IPS-15b (cell line): ENCODE measurements at regions not wholly inside any gene's neighbourhood (a gene's known extent, or its start where the extent isn't known, plus 50 kb on each side); places are given as distances from the start of the nearest gene placed in this dataset.

Source experiments
- H3K27me3 ChIP-seq: one replicate; pipeline ENCODE4 v1.6.1; 2013; ENCODE audit warnings: low read length; ENCODE audit not compliant: control insufficient read depth, insufficient read depth
- H3K36me3 ChIP-seq: one replicate; pipeline ENCODE4 v1.6.1; 2013; ENCODE audit warnings: low read length; ENCODE audit not compliant: control insufficient read depth, insufficient read depth
- H3K4me1 ChIP-seq: one replicate; pipeline ENCODE4 v1.6.1; 2013; ENCODE audit warnings: mild to moderate bottlenecking, low read length; ENCODE audit not compliant: control insufficient read depth, insufficient read depth
- H3K4me3 ChIP-seq: one replicate; pipeline ENCODE4 v1.5.1; 2013; ENCODE audit warnings: low read depth, low read length
- H3K9ac ChIP-seq: one replicate; pipeline ENCODE4 v1.6.1; 2013; ENCODE audit warnings: low read depth, mild to moderate bottlenecking, low read length
- H3K9me3 ChIP-seq: one replicate; pipeline ENCODE4 v1.6.1; 2013; ENCODE audit warnings: mild to moderate bottlenecking, low read length; ENCODE audit not compliant: control insufficient read depth, insufficient read depth

DNA sequence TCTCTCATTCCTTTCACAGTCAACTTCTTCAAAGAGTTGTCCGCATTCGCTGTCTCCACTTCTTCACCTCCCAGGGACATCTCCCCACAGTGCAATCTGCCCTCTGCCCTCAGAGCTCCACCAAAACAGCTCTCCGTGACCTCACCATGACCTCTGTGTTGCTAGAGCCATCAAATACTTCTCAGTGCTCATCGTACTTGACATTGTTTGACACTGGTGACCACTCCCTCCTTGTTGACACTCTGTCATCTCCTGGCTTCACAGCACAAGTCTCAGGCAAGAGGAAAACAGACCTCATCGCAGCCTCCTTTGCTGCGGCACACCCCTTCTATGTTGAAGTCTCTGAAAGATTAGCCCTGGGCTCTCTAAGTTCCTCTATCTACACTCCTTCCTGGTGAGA, 90.5 kb upstream of the CCDC160 start:
- no peaks in the 10 kb centered on the region for H3K36me3 ChIP-seq
- no peaks in the 10 kb centered on the region for H3K9me3 ChIP-seq
- no peaks in the 10 kb centered on the region for H3K27me3 ChIP-seq
- H3K9ac ChIP-seq = no peak overlapping the region
- no peaks in the 10 kb centered on the region for H3K4me1 ChIP-seq
- no peak overlapping the region for H3K4me3 ChIP-seq

DNA sequence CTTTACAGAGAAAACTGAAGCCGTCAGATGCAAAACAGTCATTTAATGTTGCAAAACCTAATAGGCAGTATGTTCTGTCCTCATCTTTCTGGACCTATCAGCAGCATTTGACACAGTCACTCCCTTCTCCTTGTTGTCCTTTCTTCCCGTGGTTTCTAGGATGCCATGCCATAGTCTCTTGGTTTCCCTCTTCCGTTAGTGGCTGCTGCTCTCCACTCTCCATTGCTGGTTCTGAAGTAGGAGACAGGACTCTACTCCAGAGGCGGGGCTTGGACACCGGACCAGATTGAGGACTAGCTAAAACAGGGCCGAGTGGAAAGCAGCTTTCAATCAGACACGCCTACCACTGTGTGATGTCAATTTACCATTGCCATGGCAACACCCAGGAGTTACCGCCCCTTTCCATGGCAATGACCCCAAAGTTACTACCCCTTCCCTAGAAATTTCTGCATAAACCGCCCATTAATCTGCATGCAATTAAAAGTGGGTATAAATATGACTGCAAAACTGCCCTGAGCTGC, 88.8 kb upstream of the CCDC160 start:
- H3K4me3 ChIP-seq = no peak overlapping the region
- no peaks in the 10 kb centered on the region for H3K27me3 ChIP-seq
- no peak overlapping the region for H3K9ac ChIP-seq
- H3K4me1 ChIP-seq = no peaks in the 10 kb centered on the region
- H3K36me3 ChIP-seq = no peaks in the 10 kb centered on the region
- H3K9me3 ChIP-seq = no peaks in the 10 kb centered on the region

DNA sequence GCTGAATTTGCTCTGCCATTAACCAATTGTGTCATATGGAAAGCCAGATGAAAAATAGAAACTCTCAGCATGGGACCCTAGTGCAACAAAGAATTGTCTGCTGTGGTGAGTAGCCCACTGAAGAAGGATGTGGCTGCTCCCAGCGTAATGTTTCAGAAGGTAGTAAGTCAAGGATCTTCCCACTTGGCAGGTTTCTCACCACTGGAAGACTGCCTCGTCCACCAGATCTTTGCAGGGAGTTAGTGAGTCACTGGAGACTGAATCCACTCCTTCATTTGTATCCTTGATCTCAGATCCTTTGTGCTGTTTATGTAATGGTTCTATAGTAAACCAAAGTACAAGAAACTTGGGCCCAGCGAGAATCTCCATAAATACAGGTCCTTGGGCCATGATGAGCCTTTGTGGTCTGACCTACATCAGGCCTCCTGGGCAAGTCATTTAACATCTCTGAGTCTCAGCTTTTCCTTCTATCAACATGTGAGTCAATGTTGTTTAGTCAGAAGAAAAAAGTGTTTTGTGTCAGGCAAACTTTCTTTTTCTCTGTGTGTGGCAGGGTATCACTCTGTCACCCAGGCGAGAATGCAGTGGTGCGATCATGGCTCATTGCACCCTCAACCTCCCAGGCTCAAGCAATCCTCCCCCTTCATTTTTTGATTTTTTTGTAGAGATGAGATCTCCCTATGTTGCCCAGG, 78.0 kb upstream of the CCDC160 start:
- H3K4me3 ChIP-seq = no peak overlapping the region
- H3K9me3 ChIP-seq = no peaks in the 10 kb centered on the region
- no peaks in the 10 kb centered on the region for H3K36me3 ChIP-seq
- no peaks in the 10 kb centered on the region for H3K4me1 ChIP-seq
- H3K9ac ChIP-seq = no peak overlapping the region
- no peaks in the 10 kb centered on the region for H3K27me3 ChIP-seq

DNA sequence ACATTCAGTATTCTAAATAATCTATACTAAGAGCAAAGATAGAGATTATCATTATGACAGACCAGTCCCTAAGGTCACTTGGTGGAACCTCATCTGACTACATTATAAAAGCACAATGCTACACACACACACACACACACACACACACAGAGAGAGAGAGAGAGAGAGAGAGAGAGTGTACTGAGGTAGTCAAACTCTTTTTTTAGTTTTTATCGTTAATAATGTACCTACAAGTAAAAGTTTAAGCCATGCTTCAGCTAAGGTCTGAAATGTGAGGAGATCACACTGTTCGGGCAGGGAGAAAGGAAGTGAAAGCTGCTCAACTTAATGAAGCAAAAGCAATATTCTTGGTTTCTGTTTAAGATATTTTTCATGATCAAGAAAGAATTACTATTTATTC, 75.8 kb upstream of the CCDC160 start:
- Histone ChIP-seq H3K4me3 (no peak overlapping the region), H3K9ac (no peak overlapping the region), H3K4me1 (no peaks in the 10 kb centered on the region), H3K27me3 (no peaks in the 10 kb centered on the region), H3K36me3 (no peaks in the 10 kb centered on the region), H3K9me3 (no peaks in the 10 kb centered on the region)

DNA sequence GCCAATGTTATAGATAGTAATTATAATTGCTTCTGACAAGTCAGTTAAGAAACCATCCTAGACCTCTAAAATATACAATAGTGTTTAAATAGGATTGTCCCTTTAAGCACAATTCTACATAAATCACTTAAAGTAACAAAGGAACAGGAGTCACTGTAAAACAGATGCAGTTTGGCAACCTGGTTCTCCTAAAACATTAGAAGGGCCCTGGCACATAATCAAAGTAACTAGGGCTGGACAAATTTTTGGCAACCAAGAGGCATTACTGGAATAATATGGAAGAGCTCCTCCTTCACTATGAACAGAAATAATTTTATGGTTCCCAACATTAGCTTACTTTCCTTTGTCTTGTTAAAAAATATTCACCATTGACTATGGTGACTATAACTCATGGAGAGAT, 75.0 kb upstream of the CCDC160 start:
- Histone ChIP-seq H3K36me3 (no peaks in the 10 kb centered on the region), H3K27me3 (no peaks in the 10 kb centered on the region), H3K9ac (no peak overlapping the region), H3K4me1 (no peaks in the 10 kb centered on the region), H3K4me3 (no peak overlapping the region), H3K9me3 (no peaks in the 10 kb centered on the region)

DNA sequence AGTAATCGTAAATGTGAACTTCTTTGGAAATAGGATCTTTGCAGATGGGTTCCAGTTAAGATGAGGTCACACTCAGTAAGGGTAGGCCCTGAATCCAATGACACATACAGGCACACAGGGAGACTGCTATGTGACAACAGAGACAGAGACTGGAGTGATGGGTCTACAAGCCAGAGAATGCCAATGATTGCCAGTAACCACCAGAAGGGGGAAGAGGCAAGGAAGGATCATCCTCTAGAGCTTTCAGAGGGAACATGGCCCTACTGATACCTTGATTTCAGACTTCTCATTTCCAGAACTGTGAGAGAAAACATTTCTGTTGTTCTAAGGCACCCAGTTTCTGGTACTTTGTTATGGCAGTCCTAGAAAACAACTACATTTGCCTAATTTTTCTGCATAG, 73.1 kb upstream of the CCDC160 start:
- Histone ChIP-seq H3K4me1 (no peaks in the 10 kb centered on the region), H3K9ac (no peak overlapping the region), H3K27me3 (no peaks in the 10 kb centered on the region), H3K4me3 (no peak overlapping the region), H3K9me3 (no peaks in the 10 kb centered on the region), H3K36me3 (no peaks in the 10 kb centered on the region)

DNA sequence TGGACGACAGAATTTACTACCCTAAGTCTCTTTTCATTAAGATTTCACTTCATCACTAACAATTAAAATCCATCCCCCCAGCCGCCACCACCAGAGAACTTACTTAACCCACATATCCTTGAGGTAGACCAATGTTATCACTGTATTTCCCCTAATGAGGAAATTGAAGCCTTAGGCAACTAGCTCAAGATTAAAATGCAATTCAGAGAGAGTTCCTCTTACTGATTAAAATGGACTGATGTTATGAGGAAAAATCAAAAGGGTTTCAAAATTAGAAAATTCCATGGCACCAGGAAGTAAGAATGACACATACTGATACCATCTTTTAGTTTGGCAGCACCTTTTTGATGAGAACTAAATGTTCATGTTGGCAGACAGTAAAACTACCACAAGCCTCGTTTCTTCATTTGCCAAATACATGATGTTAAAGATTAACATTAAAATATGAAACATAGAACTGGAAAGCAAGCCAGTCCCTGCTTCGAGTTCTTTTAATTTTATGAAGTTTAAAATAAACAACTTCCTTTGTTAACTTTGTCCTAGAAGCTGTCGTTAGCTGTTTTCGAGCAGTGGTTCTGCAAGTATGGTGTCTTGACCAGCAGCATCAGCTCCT, 69.3 kb upstream of the CCDC160 start:
- Histone ChIP-seq H3K36me3 (peaks cover 4% of the 10 kb centered on the region), H3K9ac (no peak overlapping the region), H3K4me1 (peaks cover 2% of the 10 kb centered on the region), H3K4me3 (no peak overlapping the region), H3K27me3 (no peaks in the 10 kb centered on the region), H3K9me3 (no peaks in the 10 kb centered on the region)

DNA sequence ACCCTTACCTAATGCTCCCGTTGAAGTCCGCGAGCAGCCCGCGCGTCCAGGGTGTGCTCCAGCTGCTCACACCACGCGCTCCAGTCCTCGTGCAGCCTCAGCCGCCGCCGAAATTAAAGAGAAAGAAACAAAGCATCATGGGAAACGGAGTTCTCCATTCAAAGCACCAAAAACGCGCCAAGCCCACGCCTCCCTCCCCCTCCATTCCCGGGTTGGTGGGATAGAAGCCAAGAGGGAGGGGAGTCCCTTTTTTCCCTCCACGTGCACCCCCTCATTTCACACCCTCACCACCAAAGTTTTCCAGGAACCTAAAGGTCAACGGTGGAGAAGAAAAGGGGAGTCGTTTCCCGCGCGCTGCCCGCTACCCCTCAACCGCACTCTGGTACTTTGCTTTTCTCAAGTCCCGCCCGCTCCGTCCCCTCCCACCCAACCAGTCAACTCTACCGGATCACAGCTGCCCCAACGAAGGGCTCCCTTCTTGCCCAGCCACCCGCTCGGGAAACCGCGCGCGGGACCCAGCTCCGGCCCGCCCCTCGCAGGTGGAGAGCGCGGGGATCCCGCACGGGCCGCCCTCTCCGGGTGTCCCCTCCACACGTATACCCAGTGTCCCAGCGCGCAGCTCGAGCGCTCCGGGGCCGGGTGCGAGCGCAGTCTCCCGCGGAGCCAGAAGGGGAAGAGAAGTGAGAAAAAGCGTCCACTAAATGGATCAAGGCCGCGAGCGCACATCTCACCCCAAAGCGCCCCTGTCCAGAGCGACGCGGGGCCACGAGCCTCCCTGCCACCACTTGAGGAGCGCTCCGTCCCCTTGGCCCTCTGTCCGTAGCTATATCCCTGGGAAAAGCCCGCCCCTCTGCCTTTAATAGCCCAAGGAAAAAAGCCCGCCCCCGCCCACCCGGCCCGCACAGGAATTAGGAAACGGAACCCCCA, 65.1 kb upstream of the CCDC160 start:
- peak overlapping the region; percentile 1 for H3K9ac ChIP-seq
- H3K36me3 ChIP-seq = peaks cover 4% of the 10 kb centered on the region
- H3K4me1 ChIP-seq = peaks cover 15% of the 10 kb centered on the region
- no peaks in the 10 kb centered on the region for H3K9me3 ChIP-seq
- no peaks in the 10 kb centered on the region for H3K27me3 ChIP-seq
- H3K4me3 ChIP-seq = peak overlapping the region; percentile 92

DNA sequence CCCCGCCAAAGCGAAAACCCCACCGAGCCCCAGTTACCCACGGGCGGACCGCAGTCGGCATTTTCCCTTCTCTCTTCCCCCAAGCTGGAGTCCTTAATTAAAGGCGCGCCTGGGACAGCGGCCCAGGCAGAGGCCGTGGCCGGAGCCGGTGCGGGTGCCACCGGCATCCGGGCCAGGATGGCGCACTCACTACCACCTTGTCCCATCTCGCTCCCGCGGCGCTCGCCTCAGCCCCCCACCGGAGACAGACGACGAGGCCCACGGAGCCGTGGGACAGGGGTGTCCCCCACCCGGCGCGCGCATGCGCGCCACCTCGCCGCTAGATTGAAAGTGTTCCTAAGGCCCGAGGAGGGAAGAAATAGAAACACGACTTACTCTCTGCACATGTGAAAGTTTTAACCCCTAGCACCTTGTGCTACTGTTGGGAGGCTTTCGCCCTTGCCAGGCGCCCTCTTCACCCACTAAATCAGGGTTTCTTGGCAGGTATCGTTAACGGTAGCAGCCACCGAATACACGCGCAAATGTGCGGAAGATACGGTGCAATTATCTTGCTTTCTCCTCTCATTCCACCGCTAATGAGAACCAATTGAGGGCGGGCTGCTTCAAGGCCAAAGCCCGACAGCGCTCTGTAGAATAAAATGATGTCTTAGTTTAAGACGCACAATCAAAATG, 64.3 kb upstream of the CCDC160 start:
- peak overlapping the region; percentile 92 for H3K4me3 ChIP-seq
- peak overlapping the region; percentile 62 for H3K9ac ChIP-seq

DNA sequence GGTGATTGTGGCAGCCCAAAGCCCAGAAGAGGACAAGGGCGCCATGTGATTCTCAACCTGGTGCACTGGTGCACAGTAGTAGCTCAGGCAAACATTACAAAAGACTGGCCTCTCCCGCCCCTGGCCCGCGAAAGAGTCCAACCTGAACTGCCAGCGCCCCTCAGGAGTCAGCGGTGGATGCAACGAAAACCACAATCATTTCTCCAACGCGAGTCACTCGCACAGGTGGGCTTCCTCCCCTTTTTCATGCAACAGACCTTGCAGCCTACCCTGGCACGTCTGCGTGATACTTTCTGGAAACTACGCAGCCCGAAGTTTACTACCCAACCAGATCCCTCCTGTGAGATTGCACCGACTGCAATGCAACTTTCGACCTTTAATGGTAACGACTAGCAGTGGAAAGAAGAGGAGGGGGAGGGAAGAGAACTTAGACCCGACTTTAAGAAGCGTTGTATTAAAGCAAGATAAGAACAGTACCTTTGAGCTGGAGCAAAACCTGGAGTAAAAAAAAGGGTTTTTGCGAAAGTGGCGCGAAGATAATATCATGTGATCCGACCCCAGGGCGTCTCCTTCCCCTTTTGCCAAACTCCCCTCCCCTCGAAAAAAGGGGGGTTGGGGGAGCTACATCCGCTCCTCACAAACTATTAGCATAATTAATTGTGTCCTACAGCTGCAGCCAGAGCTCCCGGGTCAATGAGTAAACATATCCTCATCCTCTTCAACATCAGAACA, 63.3 kb upstream of the CCDC160 start:
- Histone ChIP-seq H3K4me3 (peak overlapping the region; percentile 92), H3K4me1 (peaks cover 23% of the 10 kb centered on the region), H3K9ac (peak overlapping the region; percentile 96), H3K9me3 (no peaks in the 10 kb centered on the region), H3K36me3 (peaks cover 4% of the 10 kb centered on the region), H3K27me3 (no peaks in the 10 kb centered on the region)

More for the DNA sequence above, 64.3 kb upstream of the CCDC160 start:
- Histone ChIP-seq H3K4me1 (peaks cover 18% of the 10 kb centered on the region), H3K36me3 (peaks cover 4% of the 10 kb centered on the region), H3K9me3 (no peaks in the 10 kb centered on the region), H3K27me3 (no peaks in the 10 kb centered on the region)

DNA sequence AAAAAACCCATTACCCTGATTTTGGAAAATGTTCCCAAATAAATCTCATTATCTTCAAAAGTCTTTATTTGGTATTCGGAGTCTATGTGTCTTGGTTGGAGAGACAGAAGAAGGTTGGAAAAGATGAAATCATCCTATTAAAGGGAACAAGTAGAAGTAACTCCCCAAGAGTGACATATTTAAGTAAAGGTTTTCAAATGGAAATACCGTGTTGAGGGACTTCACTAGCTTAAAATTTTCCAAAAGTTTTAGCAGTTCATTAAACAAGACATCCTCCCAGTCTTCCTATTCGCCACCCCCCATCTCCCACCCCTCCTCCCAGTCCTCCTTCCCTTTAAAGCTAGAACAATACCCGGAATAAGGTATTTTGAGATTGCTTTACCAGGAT, 62.7 kb upstream of the CCDC160 start:
- peak overlapping the region; percentile 3 for H3K9ac ChIP-seq
- peaks cover 23% of the 10 kb centered on the region for H3K4me1 ChIP-seq

More for the DNA sequence above, 62.7 kb upstream of the CCDC160 start:
- no peaks in the 10 kb centered on the region for H3K9me3 ChIP-seq
- H3K27me3 ChIP-seq = no peaks in the 10 kb centered on the region
- H3K36me3 ChIP-seq = peaks cover 4% of the 10 kb centered on the region
- H3K4me3 ChIP-seq = peak overlapping the region; percentile 92
